ENCODE measurements at regions not wholly inside any gene's neighbourhood (a gene's known extent, or its start where the extent isn't known, plus 50 kb on each side); places are given as distances from the start of the nearest gene placed in this dataset.

GRCh38 chr13:34214686-34215085 lies 396.7 kb downstream of the RFC3 start:
- Mint-ChIP-seq H3K4me1 (no peaks in the 10 kb centered on the region), H3K36me3 (no peaks in the 10 kb centered on the region), H3K27me3 (ENCODE audit: low read depth in 3 of 3) (no peaks in the 10 kb centered on the region), H3K4me3 (no peak overlapping the region), H3K27ac (no peak overlapping the region), H3K9me3 (peaks cover 0 to 3% (median 2%) of the 10 kb centered on the region in 7 donors)
- DNase-seq: no peak
- no peaks in the 10 kb centered on the region for H3K36me3 ChIP-seq (replicated peaks in 1 of 2; ENCODE audit: control insufficient read depth in 1 of 2, insufficient read depth in 2 of 2, low read length in 2 of 2)
- no peaks in the 10 kb centered on the region for H3K27me3 ChIP-seq (ENCODE audit: control insufficient read depth in 2 of 2, insufficient read depth in 2 of 2, low read length in 2 of 2)
- no peak overlapping the region for H3K4me3 ChIP-seq (replicated peaks in 1 of 3; ENCODE audit: low read depth in 2 of 3, low read length in 3 of 3)
- H4K20me1 ChIP-seq (ENCODE audit: insufficient read depth, low read length): no peaks in the 10 kb centered on the region
- H3K9ac ChIP-seq (ENCODE audit: insufficient read depth, low read length, poor library complexity, severe bottlenecking): no peak overlapping the region
- intact Hi-C loops (cut with micrococcal nuclease): no loop called here
- no peaks in the 10 kb centered on the region for H3K4me1 ChIP-seq (ENCODE audit: control insufficient read depth in 1 of 2, insufficient read depth in 2 of 2, low read length in 2 of 2)
- no peaks in the 10 kb centered on the region for H3K79me2 ChIP-seq (ENCODE audit: insufficient read depth, low read length)
- no peak for TF ChIP-seq CTCF (IDR thresholded peaks at IDR 0.05)
- WGBS (ENCODE audit: insufficient coverage): 100% methylated on average over 2 of the region's 2 CpGs
- H2AFZ ChIP-seq (ENCODE audit: insufficient read depth, low read depth, low read length, poor library complexity, severe bottlenecking): no peak overlapping the region
- no peaks in the 10 kb centered on the region for H3K9me3 ChIP-seq (replicated peaks in 1 of 2; ENCODE audit: control insufficient read depth in 1 of 2, insufficient read depth in 1 of 2, low read length in 2 of 2)
- H3K27ac ChIP-seq (ENCODE audit: low read depth in 1 of 2, low read length in 2 of 2): no peak overlapping the region
- no peak overlapping the region for H3K4me2 ChIP-seq (replicated peaks; ENCODE audit: extremely low read depth, low read length, poor library complexity, severe bottlenecking)

DNA sequence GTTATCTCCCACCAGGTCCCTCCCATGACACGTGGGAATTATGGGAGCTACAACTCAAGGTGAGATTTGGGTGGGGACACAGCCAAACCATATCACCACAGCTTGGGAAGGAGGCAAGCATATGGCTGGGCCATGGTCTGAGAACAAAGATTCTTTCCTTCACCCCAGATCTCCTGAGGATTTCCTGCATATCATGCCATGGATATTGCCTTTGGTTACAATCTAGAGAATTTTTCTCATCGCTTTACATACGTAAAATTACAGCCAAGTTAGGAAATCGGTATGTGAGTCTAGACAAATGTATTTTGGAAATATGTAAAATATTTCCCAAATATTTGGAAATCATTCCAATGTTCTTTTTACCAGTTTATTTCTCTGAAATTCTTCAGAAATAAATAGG lies 398.3 kb downstream of the RFC3 start:
- Histone ChIP-seq H2AFZ (ENCODE audit: insufficient read depth, low read depth, low read length, poor library complexity, severe bottlenecking) (no peak overlapping the region), H3K9me3 (replicated peaks in 1 of 2; ENCODE audit: control insufficient read depth in 1 of 2, insufficient read depth in 1 of 2, low read length in 2 of 2) (no peaks in the 10 kb centered on the region), H3K4me2 (replicated peaks; ENCODE audit: extremely low read depth, low read length, poor library complexity, severe bottlenecking) (no peak overlapping the region), H3K79me2 (ENCODE audit: insufficient read depth, low read length) (no peaks in the 10 kb centered on the region), H3K36me3 (replicated peaks in 1 of 2; ENCODE audit: control insufficient read depth in 1 of 2, insufficient read depth in 2 of 2, low read length in 2 of 2) (no peaks in the 10 kb centered on the region), H3K9ac (ENCODE audit: insufficient read depth, low read length, poor library complexity, severe bottlenecking) (no peak overlapping the region), H3K4me3 (replicated peaks in 1 of 3; ENCODE audit: low read depth in 2 of 3, low read length in 3 of 3) (no peak overlapping the region), H3K27me3 (ENCODE audit: control insufficient read depth in 2 of 2, insufficient read depth in 2 of 2, low read length in 2 of 2) (no peaks in the 10 kb centered on the region), H4K20me1 (ENCODE audit: insufficient read depth, low read length) (no peaks in the 10 kb centered on the region), H3K27ac (ENCODE audit: low read depth in 1 of 2, low read length in 2 of 2) (no peak overlapping the region), H3K4me1 (ENCODE audit: control insufficient read depth in 1 of 2, insufficient read depth in 2 of 2, low read length in 2 of 2) (no peaks in the 10 kb centered on the region)
- no peaks in the 10 kb centered on the region for H3K36me3 Mint-ChIP-seq
- intact Hi-C loops (cut with micrococcal nuclease): no loop called here
- no peak for DNase-seq
- no CpG with 5 or more reads among the region's 4 CpGs for WGBS (ENCODE audit: insufficient coverage)
- H3K27me3 Mint-ChIP-seq (ENCODE audit: low read depth in 3 of 3): no peaks in the 10 kb centered on the region
- no peak overlapping the region for H3K27ac Mint-ChIP-seq
- TF ChIP-seq CTCF (IDR thresholded peaks at IDR 0.05): no peak
- H3K9me3 Mint-ChIP-seq: peaks cover 0 to 6% (median 0%) of the 10 kb centered on the region in 7 donors
- no peak overlapping the region for H3K4me3 Mint-ChIP-seq
- H3K4me1 Mint-ChIP-seq: no peaks in the 10 kb centered on the region
